Activated naive CD4-positive, alpha-beta T cell (primary cell): ENCODE measurements at regions not wholly inside any gene's neighbourhood (a gene's known extent, or its start where the extent isn't known, plus 50 kb on each side); places are given as distances from the start of the nearest gene placed in this dataset.

ENCODE experiments used
- DNase-seq, 4 experiments: peaks; one replicate each; lab custom pipeline; 2025; lab: John Stamatoyannopoulos, UW

DNA sequence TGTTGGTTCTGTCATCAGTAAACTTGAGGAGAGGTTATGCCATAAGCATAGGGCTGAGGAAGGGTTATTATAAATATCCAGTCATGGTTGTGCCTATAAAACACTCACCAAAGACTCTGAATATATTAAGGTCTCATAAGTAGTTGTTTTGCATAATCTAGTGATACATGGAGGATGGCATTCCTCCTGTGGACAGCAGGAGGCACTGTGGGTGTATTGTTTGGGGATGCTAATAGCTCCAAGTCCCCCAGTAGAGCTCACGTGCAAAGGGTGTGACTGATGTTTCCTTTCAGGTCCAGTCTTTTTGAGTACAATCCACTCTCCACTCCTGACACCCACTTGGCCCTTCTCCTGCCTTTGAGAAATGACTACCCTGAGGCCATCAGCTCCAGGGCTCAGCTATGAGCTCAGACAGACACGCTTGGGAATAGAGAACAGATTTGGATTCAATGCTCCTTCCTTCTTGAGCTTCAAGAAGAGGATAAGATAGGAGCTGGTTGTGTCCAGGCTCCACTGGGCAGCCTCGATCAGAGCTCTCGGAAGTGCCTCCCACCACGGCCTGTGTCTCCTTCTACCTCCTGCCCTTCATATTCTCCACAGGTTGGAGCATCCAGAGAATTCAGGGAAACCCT lies 85.2 kb upstream of the IGLL5 start:
- DNase-seq = peak in 1 of 4 experiments; percentile 36

DNA sequence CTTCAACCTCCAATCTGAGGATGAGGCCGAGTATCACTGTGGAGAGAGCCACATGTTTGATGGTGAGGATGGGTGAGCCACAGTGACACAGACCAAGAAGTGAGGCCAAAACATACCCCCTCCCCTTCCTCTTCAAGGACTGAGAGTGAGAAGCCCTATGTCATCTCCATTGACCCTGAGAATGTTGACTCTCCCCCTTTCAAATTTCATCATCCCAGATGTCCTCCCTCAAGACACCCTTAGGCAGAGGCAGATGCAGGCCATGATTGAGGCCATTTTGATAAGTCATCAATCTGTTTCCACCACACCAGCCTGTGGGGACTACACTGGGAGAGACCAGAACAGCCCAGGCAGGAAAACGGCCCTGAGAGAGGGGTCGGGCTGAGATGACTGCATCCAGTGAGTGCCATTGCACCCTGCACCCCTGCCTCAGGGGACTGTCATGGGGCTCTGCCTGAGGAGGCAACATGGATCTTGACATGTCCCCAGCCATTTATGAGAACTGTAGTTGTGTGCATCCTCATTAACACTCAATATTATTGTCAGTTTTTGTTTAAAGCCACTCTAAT lies 84.2 kb upstream of the IGLL5 start:
- DNase-seq = no peak

DNA sequence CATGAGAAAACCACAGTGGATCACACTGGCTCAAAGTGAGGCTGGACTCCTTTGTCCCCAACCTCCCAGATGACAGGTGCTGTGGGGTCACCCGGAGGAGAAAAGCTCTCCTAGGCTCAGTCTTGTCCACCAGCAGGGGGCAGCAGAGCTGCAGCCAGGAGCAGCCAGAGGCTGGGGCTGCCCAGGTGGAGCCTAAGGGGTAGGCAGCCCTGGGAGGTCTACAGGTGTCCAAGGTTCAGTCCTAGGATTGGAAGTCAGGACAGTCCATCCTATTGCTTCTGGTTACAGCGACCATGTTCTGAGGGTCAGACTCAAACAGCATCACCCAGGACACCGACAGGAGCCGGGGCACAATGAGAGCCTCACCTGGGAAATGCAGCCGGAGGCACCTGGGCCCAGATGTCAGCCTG lies 77.6 kb upstream of the IGLL5 start:
- peak in 3 of 4 experiments; percentile 37 to 66 (median 57) for DNase-seq

DNA sequence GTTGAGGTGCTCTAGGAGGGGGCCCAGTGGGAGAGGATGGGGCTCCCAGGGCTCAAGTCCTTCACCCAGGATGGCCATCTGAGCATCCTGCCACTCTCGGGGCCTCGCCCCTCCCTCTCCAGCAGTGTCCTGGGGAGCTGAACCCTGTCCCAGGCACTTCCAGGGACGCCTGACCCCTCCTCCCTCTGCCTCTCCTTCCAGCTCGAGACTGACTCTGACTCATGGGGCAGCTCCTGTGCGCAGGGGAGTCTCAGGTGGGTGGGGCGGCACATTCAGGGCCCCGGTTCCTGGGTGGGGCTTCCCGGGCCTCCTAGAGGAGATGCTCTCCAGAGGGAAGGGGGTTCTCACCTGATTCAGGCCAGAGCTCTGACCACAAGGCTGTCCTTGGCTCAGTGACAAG lies 77.1 kb upstream of the IGLL5 start:
- no peak for DNase-seq

DNA sequence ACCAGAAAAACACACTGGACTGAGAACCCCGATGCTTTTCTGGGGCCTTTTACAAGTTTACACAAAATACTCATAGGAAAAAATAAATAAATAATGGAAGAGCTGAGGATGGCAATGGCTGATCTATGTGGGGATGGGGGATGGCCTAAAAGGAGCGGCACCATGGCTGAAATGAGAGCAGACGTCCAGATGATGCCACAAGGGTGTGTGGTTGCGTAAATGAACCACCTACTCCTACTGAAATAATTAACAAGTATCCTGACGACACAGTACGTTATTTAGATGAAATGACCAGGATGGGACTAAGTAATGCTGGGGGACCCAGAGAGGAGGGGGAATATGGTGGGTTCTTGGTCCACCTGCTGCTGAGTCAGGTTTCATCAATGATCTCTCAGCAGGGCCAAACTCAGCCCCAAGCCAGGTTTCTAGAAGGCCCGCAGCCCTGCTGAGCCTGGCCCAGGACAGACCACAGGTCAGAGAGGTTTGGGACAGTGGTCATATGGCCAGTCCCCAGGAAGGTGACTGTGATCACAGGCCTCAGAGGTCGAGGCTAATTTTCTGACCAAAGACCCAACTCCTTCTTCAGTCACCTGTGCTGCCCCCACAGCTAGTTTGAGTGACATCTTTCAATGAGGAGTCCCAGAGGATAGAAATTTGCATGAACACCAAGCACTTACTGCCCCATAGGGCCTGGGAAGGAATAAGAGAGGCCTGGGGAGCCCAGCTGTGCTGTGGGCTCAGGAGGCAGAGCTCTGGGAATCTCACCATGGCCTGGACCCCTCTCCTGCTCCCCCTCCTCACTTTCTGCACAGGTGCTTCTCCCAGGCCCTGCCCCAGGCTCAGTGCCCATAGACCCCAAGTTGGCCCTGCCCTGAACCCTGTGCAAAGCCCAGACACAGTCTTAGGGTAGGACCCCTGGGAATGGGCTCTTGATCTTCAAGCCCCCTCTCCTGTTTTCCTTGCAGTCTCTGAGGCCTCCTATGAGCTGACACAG lies 76.3 kb upstream of the IGLL5 start:
- no peak for DNase-seq

DNA sequence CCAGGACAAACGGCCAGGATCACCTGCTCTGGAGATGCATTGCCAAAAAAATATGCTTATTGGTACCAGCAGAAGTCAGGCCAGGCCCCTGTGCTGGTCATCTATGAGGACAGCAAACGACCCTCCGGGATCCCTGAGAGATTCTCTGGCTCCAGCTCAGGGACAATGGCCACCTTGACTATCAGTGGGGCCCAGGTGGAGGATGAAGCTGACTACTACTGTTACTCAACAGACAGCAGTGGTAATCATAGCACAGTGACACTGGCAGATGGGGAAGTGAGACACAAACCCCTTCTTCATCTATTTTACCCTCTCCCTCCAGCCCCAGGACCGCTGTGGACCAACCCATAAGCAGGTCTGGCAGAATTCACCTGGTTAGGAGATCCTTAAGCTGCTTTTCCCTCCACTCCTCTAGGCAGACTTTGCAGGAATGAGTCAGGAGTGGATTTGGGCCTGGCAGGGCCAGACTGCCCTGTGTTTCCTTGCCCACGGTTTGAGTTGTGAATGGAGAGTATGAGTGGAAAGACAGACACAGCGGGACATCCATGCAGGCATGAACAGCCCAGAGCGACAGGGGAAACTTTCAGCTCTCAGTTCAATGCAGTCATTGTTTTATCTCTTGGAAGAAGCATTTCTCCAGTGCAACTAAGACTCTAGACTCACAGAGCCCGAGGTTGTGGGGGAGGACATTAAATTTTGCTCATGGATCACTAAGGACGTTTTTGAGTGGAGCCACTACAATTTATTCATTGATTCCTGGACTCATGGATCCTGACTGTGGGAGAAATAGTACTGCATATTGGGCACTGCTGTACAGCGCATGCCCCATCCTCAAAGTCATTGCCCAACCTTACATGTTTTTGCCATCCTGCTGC lies 75.3 kb upstream of the IGLL5 start:
- DNase-seq = no peak

DNA sequence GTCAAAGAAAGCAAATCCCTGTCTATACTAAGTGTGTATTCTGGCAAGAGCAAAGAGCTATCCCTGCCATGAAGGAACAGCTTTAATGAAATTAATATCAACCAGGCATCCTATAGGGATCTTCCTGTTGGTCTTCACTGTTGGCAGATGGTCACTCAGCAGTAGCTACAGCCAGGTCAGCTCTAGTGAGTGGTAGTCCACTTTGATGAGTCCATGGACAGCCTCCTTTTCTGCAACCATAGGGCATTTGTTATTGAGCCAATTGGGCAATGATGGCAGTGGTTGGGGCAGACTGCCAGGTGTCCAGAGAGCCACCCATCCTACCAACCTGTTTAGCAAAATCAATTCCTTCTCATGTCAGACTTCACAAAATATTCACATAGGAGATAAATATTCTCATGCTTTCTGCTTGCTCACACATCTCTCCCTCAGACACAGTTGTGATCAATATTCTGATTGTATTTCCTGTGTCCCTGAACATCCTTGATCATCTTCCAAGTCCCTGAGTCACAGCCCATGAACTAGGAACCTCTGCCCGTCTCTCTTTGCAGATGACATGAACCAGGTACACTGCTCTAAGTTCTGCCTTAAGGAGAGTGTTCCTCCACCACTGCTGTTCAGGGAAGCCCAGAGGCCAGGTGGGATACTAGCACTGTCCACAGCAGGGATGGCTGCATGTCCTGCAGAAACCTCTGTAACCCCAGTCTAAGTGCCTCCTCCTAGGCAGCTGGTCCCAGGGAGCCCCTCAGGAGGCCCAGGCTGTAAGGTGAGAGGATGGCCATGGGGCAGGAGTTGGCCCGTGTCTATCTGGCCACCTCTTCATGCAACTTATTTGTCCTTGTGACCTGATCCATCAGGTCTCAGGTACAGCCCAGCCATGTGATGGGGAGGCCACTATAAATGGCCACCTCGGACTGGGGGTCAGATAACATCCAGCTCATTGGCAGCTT lies 74.2 kb upstream of the IGLL5 start:
- DNase-seq = no peak

DNA sequence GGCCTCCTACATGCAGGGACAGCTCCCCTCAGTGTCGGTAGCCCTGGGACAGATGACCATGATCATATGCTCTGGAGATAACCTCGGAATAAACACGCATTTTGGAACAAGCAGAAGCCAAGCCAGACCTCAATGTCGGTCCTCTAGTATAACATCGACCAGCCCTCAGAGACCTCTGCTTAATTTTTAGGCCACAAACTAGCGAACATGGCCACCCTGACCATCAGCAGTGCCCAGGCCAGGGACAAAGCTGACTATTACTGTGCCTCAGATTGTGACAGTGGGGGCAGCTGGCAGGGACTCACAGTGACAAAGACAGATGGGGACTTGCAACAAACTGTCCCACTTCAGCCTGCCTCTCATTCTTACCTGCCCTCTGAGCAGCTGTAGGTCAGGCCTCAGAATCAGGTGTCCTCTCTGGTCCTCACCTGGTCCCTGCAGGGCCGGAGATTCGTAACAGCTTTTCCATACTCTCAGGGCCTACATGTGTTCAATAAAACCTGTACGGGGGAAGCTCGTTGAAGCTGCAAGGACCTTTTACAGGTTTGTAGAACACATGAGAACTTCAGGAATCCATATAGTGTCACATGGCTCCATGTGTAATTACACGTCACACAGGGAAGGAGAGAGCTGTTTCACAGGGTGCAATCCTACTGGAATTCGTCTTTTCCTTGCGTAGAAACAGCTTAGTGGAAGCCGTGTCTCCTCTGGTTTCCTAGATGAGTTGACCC lies 72.8 kb upstream of the IGLL5 start:
- no peak for DNase-seq

DNA sequence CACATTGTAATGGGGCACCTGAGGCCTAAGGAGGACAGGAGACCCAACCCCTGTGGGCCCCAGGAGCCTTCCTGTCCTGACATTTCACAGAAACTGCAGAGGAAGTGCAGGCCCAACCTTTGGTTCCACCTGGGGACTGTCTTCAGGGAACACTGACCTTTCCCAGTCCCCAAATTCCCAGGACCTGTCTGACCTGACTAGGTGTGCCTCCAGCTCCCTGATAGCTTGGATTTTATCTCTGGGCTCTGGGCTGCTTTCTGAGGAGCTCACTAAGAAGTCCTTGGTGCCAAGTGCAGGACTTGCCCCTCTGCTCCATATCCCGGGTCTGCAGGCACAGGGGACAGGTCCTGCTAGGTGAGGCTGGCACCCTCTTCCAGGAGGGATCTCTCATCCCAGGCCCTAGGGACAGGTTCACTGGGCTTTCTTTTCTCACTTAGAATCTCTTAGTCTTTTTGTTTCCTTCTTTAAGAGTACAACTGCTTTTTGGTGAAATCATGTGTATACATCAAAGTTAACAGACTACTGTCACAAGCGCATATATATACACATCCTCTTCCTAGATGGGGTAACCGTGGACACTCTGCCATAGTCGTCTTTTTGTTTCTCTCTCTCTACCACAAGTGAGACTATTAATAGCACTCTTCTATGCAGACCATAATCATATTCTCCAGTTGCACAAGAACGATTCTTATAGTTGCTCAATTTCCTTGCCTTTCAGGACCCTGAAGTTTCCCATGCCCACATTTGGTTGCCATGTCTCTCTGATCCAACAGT lies 72.0 kb upstream of the IGLL5 start:
- DNase-seq = no peak

DNA sequence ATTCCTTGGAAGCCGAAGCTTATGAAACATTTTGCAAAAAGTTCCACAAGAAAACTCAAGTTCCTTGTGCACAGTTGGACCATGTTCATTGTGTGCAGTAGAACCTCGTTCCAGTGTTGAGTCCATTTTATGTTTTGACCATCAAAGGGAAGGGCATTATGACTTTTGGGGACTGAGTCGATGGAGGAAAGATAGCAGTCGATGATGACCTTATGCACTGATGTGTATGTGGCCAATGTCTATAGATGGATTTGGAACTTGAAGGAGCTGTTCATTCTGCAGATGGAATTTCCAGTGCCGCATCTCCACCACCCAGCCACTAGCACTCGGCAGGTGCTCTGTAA lies 71.5 kb upstream of the IGLL5 start:
- no peak for DNase-seq

DNA sequence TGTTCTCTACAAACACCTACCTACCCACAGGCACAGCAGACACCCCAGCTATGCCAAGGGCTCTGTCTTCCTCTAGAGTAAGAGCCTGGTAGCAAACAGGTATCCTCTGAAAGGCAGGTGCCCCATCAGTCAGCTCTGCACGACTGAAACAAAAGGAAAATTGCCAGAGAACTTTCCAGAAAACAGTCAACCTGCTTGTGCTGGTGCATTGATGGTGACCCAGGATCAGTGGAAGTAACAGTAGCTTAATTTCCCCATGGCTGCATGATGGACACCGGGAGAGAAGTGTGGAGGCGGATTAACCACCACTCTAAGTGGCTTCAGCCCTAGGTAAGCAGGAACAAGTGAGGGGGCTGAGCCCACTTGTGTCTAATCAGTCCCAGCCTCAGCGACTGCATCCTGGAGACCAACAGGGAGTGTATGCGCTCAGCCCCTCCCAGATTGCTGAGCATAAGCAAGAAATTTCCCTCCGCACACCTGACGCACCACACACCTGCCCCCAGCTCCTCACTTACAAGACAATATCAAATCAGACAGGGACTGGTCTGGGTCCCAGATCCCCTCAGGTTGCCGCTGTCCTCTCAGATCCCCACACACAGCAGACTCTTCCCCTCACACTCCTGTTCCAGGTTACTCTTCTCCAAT lies 70.7 kb upstream of the IGLL5 start:
- no peak for DNase-seq

DNA sequence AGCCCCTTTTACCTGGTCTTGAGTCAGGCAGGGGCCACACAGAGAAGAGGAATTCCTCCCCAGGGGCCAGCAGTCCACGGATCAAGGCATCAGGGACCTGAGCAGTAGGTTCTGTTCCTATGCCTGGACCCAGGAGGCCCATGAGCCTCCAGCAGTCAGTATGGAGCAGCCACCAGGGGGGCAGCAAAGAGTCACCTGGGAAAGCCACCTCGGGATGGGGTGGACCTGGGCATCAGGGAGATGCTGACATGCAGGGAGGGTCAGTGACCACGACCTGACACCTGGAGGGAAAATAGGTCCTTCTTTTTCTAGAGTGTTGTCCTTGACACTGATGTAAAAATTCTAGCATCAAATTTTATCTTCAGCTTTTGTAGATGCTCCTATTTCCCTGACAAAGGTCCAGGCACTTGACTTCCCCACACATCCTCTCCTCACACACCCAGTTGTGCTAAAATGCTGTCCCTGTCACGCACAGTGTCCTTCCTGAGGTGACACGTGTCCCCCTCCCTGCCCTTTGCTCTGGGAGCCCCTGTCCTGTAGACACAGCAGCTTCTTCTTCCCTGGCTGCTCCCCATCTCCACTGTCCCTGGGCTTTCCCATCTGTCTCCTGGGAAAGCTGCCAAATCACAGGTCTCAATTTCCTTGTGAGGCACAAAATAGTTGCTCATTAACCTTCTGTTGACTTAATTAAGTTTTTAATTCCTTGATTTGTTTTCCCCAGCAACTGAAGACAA lies 70.0 kb upstream of the IGLL5 start:
- no peak for DNase-seq

DNA sequence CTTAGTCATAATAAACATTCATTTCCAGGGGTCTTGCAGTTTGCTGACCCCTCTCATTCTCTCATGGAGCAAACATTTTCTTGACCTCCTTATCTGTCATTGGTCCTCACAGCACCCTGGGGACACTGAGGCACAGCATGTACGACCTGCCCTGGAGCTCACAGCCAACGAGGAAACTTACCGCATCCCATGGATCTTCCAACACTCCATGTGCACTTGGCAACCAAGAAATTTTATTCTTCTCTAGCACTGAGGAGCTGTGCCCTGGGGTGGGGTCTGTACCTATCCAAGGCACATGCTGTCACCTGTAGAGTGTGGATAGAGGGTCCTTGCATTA lies 69.4 kb upstream of the IGLL5 start:
- no peak for DNase-seq

DNA sequence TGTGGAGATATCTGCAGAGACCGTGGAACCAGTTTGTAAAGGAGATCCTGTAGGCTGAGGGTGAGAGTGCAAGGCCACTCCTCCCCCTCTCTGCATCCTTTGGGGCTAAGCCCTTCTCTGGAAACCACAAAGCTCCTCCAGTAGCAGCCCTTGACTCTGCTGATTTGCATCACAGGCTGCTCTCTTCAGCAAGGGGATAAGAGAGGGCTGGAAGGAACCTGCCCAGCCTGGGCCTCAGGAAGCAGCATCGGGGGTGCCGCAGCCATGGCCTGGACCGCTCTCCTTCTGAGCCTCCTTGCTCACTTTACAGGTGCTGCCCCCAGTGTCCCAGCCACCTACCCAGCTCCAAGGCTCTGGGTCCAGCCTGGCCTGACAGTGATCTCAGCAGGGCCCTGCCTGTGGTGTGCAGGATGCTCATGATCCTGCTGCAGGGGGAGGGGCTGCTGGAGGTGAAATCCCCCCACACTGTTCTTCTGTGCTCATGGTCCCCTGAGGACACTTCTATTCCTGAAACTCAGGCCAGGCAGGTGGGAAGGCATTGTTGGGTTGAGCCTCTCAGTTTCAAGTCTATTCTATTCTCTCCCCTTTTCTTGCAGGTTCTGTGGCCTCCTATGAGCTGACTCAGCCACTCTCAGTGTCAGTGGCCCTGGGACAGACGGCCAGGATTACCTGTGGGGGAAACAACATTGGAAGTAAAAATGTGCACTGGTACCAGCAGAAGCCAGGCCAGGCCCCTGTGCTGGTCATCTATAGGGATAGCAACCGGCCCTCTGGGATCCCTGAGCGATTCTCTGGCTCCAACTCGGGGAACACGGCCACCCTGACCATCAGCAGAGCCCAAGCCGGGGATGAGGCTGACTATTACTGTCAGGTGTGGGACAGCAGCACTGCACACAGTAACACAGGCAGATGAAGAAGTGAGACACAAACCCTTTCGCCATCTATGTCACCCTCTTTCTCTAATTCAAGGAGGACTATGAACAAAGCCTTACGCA lies 68.5 kb upstream of the IGLL5 start:
- DNase-seq = peak in 1 of 4 experiments; percentile 12

DNA sequence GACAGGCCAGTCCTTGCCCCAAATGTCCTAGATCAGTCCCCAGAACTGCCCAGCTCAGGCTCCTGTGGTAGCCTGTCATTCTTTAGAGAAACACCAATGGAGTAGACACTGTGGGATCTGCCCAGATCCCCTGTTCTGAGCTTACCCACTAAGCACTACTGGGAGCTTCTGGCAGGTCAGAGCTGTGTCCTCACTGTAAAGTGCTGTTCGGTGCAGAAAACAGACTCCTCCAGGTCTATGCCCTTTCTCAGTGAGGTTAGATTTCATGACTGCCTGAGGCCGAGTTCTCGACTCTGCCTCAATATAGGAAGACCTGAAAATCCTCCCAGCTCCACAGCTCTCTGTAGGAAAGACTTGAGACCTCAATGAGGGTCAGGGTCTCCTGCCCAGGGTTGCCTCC lies 67.5 kb upstream of the IGLL5 start:
- DNase-seq = no peak

DNA sequence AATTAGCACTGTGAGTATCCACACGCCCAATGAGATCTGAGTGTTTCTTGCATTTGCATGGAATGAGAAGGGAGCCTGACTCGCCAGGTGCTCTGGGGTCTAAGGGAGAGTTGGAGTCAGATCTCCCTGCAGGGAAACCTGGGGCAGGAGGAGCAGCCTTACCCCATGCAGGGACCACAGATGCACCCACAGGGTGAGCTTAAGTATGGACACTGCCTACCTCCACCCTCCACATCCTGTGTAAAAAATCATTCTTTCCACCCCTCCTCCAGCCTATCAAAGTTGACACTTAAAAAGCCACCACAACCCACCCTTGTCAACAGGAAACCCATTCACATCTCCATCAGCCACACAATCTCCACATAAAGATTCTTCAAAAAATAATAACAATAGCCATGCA lies 67.0 kb upstream of the IGLL5 start:
- no peak for DNase-seq

DNA sequence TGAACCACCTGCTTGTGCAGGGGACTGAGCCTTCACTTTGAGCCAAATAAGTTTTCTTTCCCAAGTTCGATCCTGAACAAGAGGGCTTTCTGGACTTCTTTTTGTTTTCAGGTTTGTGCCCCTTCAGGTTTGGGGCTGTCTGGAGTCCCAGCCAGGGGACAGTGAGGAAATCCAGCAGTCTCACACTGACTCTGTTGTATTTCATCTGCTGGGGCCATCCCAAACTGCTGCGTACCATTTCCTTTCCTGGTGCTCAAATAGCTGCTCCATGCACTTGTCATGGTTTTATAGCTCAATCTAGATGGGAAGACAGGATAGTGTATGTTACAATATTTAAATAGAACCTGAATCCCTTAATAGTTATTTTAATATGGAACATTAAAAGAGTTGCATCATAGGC lies 66.3 kb upstream of the IGLL5 start:
- no peak for DNase-seq
